NCI-H2196 (cell line): ENCODE measurements at regions not wholly inside any gene's neighbourhood (a gene's known extent, or its start where the extent isn't known, plus 50 kb on each side); places are given as distances from the start of the nearest gene placed in this dataset.

Experiments
- DNase-seq: peaks from one replicate; lab custom pipeline; 2025; ENCODE audit not compliant: unreplicated experiment; lab: John Stamatoyannopoulos, UW

GRCh38 chr14:96979611-96980074, 182.5 kb downstream of the VRK1 start:
- no peak for DNase-seq

GRCh38 chr14:96980835-96981234, 183.7 kb downstream of the VRK1 start:
- no peak for DNase-seq

GRCh38 chr14:96986256-96987085, 189.3 kb downstream of the VRK1 start:
- no peak for DNase-seq

- no peak for DNase-seq
Measured at GRCh38 chr14:96987086-96987474, 189.9 kb downstream of the VRK1 start.

- DNase-seq = no peak
Measured at GRCh38 chr14:96987771-96988170, 190.6 kb downstream of the VRK1 start.

- DNase-seq = no peak
Measured at GRCh38 chr14:96989306-96989705, 192.1 kb downstream of the VRK1 start.

- no peak for DNase-seq
Measured at GRCh38 chr14:96991226-96991625, 194.0 kb downstream of the VRK1 start.

GRCh38 chr14:96994999-96995398, 197.8 kb downstream of the VRK1 start:
- no peak for DNase-seq

- no peak for DNase-seq
Measured at GRCh38 chr14:96997269-96997668, 200.1 kb downstream of the VRK1 start.

GRCh38 chr14:96997996-96998395, 200.8 kb downstream of the VRK1 start:
- DNase-seq = no peak

- DNase-seq = no peak
Measured at GRCh38 chr14:96999654-97000155, 202.5 kb downstream of the VRK1 start.

GRCh38 chr14:97002454-97002853, 205.3 kb downstream of the VRK1 start:
- no peak for DNase-seq

- no peak for DNase-seq
Measured at GRCh38 chr14:97005934-97006333, 208.8 kb downstream of the VRK1 start.

- DNase-seq = no peak
Measured at GRCh38 chr14:97010491-97011160, 213.4 kb downstream of the VRK1 start.

GRCh38 chr14:97013878-97014277, 216.7 kb downstream of the VRK1 start:
- DNase-seq = no peak

GRCh38 chr14:97021001-97021400, 223.8 kb downstream of the VRK1 start:
- no peak for DNase-seq

- DNase-seq = no peak
Measured at GRCh38 chr14:97021571-97022168, 224.5 kb downstream of the VRK1 start.

GRCh38 chr14:97022741-97023140, 225.6 kb downstream of the VRK1 start:
- DNase-seq = no peak

- no peak for DNase-seq
Measured at GRCh38 chr14:97023871-97024270, 226.7 kb downstream of the VRK1 start.

GRCh38 chr14:97024300-97024699, 227.1 kb downstream of the VRK1 start:
- no peak for DNase-seq

- no peak for DNase-seq
Measured at GRCh38 chr14:97025722-97026121, 228.5 kb downstream of the VRK1 start.
